Kidney epithelial cell (primary cell): ENCODE measurements at regions not wholly inside any gene's neighbourhood (a gene's known extent, or its start where the extent isn't known, plus 50 kb on each side); places are given as distances from the start of the nearest gene placed in this dataset.

ENCODE experiments used
- DNase-seq: peaks from one replicate; pipeline ENCODE4 v3.0.0-alpha.2; 2010; ENCODE audit warnings: low read depth
- H3K27me3 ChIP-seq: 2 replicates; pipeline ENCODE4 v1.6.0; 2011; ENCODE audit warnings: low read length; ENCODE audit not compliant: control insufficient read depth, insufficient read depth
- H3K36me3 ChIP-seq: 2 replicates; pipeline ENCODE4 v1.5.1; 2011; ENCODE audit warnings: low read length; ENCODE audit not compliant: control insufficient read depth, insufficient read depth
- H3K4me3 ChIP-seq: 2 replicates; pipeline ENCODE4 v1.5.1; 2011; ENCODE audit warnings: low read depth, mild to moderate bottlenecking, control low read depth, low read length
- CTCF ChIP-seq: IDR thresholded peaks from 2 replicates; pipeline ENCODE4 v1.5.1; 2011; ENCODE audit warnings: mild to moderate bottlenecking, moderate library complexity, low read length, control low read depth, inconsistent platforms; ENCODE audit not compliant: insufficient read depth, poor library complexity, severe bottlenecking

GRCh38 chr13:111484141-111484925, 163.9 kb downstream of the TEX29 start:
- no peaks in the 10 kb centered on the region for H3K27me3 ChIP-seq
- H3K4me3 ChIP-seq, result no peak overlapping the region
- no peak for TF ChIP-seq CTCF
- DNase-seq, result no peak
- no peaks in the 10 kb centered on the region for H3K36me3 ChIP-seq

GRCh38 chr13:111484959-111485358, 164.5 kb downstream of the TEX29 start:
- H3K36me3 ChIP-seq, result no peaks in the 10 kb centered on the region
- H3K4me3 ChIP-seq, result no peak overlapping the region
- H3K27me3 ChIP-seq, result no peaks in the 10 kb centered on the region
- TF ChIP-seq CTCF, result no peak
- no peak for DNase-seq

GRCh38 chr13:111485491-111486250, 165.2 kb downstream of the TEX29 start:
- DNase-seq, result no peak
- no peak for TF ChIP-seq CTCF
- H3K36me3 ChIP-seq, result no peaks in the 10 kb centered on the region
- H3K27me3 ChIP-seq, result no peaks in the 10 kb centered on the region
- H3K4me3 ChIP-seq, result no peak overlapping the region

- H3K36me3 ChIP-seq, result no peaks in the 10 kb centered on the region
- no peaks in the 10 kb centered on the region for H3K27me3 ChIP-seq
- DNase-seq, result no peak
- H3K4me3 ChIP-seq, result no peak overlapping the region
- no peak for TF ChIP-seq CTCF
These were observed 165.9 kb downstream of the TEX29 start for GRCh38 chr13:111486331-111486730.

- Histone ChIP-seq H3K4me3 (no peak overlapping the region), H3K27me3 (no peaks in the 10 kb centered on the region), H3K36me3 (no peaks in the 10 kb centered on the region)
- no peak for DNase-seq
- no peak for TF ChIP-seq CTCF
These were observed 166.4 kb downstream of the TEX29 start for GRCh38 chr13:111486801-111487200.
